HL-60/S4 treated with phorbol 12-myristate 13-acetate at 8.2 ng/mL for 4 days and 3 days (cell line): ENCODE measurements at regions not wholly inside any gene's neighbourhood (a gene's known extent, or its start where the extent isn't known, plus 50 kb on each side); places are given as distances from the start of the nearest gene placed in this dataset.

Source experiments
- in situ Hi-C: fragments of 300-500 bp; cut with MboI; formaldehyde crosslinking; loops from 2 replicates; pipeline ENCODE4 v1.15.0; 2022; ENCODE audit warnings: low sequenced_read_pairs

DNA sequence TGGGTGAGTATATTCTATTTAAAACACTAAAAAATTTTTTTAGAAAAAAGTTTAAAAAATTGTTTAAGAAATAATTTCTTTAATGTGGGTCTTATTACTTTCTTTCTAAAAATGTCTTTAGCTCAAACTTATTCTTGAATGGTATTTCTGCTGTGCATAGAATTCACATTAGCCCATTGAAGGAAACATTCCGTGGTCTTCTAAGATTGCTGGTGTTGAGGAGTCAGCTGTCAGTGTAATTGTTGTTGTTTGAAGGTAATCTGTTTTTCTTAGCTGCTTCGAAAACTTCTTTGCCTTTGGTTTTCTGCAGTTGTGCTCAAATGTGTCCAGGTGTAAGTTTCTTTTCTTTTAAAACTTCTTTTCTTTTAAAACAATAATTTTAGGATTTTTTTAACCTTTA lies 85.4 kb upstream of the KLF12 start:
- in situ Hi-C loops, result no loop called here

DNA sequence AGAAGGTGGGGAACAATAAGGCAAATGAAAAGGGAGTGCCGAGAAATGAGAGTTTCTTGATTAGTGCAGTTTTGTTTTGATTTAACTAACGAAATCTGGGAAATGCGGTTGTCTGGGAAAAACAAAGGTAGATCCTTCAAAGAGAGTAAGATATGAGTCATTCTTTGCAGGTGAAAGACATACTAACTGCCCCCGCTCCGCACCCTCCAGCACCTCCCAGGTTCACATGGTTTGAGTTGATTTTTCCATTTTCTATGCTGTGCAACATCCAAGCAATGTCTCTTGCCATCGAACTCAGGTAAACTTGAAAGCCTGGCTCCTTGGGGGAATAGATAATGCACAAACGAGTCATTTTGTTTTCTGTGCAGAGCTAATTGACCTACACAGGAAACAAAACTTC lies 84.1 kb upstream of the KLF12 start:
- in situ Hi-C loops, result no loop called here

DNA sequence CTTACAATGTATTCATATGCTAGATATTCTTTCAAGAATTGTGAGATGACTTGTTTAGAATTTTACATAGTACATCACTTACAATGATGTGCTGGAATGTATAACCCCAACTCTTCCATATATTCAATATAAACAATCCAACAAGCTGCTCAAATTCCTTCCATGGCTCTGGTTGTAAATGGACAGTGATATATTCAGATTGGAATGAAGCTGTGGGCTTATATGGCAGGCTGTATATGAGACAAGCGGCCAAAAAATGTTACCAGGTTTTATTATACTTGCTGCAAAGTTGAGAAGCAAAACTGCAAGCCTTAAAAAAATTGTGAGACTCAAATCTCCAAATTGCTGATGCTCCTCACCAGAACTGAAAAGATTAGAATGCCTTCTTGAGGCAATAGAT lies 83.6 kb upstream of the KLF12 start:
- in situ Hi-C loops, result no loop called here

DNA sequence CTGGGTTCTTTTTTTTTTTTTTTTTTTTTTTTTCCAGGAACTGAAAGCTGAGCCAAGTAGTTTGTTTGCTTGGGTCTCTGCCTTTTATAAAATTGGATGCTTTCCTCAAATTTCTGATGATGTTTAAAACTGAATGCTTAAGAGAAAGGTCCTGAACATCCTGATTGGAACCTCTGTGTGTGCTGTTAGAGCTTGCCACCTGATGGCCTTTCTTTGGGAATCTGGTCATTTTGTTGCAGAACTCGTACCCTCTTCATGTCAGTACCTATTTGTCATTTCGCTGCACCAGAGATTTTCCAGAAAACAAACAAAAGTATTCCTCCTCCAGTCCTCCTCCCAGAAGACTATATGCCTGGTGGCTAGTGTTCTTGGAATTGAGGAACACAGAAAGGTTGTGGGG lies 81.2 kb upstream of the KLF12 start:
- in situ Hi-C loops, result no loop called here

DNA sequence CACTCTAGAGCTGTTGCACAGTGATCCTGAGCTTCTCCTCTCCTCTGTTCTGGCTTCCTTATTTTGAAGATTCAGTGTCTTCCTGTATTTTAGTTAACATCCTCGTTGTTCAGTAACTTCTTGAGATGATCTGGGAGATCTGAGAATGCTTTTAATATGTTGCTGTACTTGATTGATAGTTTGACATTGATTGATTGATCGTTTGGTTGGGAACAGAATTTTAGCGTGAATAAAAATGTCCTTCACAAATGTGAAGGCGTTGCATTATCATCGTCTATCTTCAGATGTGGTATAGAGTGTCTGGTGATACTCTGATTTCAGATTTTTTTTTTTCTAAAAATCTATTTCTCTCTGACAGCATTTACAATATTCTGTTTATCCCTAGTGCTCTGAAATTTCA lies 80.1 kb upstream of the KLF12 start:
- in situ Hi-C loops, result no loop called here

DNA sequence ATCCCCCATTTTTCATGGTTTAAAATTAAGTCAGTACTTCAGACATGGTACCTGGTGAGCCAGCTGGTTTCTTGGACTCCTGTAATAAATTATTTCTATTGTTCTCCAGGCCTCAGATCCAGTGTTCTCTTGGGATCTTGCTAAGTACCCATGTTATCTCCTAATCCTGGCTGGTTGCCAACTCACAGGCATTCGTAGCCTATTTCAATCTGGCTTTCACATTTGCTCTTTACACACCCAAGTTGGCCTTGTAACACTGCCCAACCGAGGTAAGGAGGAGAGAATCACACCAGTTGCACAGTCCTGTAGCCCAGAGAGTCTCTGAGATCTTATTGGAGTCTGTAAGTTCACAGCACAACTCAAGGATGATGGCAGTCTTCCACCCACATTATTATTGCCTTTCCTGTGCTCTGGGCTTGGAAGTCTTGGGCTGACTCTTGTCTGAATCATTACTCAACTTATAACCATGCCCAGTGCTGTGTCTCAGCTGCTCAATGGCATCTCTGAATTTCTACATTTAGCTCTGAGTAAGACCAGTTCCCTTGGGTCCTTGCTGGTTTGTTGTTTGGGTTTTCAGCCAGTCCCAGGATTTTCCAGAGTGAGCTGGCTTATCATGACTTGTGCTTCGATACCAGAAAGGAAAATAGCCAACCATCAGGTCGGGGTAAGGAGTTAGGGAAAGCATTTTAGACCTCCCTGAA lies 76.6 kb upstream of the KLF12 start:
- in situ Hi-C loops, result no loop called here

DNA sequence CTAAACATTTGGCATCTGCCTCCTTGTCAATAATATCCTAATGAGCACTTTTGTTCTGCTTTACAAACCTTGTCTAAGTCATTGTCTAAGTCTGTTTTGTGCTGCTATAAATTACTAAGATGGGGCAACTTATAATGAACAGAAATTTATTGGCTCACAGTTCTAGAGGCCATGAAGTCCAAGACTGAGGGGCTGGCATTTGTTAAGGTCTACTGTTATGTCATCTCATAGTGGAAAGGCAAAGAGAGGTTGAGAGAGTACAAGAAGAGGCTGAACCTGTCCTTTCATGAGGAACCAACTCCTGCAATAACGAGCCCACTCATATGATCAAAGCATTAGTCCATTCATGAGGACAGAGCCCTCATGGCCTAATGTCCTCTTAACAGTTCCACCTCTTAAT lies 72.7 kb upstream of the KLF12 start:
- in situ Hi-C loops, result no loop called here

DNA sequence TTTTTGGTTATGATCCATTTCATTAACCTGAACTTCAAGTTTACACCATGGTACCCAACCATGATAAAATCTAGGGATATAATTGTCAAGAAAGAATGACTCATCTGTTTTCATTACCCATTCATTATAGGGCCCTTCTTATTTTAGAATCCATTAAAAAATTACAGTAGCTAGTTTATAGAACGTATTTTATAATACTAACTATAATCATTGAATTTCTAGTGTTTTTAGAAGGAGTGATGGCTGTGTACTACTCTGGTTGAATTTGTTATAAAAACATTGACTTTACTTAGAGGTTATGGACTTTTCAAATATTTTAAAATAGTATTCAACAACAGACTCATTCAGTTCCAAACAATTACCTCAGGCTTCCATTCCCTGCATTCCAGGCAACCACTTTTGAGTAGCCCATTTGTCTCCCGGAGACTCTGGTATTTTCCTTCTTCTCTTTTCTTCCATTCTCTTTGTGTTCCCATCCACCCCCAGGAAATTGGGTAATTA lies 71.9 kb upstream of the KLF12 start:
- in situ Hi-C loops, result no loop called here

DNA sequence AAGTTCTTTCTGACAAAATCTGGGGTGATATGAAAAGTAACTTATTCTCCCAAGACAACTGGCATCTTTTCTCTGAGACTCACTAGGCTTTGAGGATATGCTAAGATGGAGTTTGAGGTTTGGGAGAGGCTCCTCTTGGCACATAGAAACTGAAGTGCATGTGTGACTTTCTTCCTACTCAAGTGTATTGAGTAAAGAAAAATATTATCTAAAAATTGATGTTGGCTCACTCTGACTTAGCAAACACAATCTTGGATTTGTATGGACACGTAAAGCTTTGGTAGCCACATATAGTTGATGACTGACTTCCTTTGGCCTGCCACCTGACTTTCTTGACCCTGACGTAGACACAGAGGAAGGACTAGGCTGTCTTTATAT lies 71.1 kb upstream of the KLF12 start:
- in situ Hi-C loops, result no loop called here

DNA sequence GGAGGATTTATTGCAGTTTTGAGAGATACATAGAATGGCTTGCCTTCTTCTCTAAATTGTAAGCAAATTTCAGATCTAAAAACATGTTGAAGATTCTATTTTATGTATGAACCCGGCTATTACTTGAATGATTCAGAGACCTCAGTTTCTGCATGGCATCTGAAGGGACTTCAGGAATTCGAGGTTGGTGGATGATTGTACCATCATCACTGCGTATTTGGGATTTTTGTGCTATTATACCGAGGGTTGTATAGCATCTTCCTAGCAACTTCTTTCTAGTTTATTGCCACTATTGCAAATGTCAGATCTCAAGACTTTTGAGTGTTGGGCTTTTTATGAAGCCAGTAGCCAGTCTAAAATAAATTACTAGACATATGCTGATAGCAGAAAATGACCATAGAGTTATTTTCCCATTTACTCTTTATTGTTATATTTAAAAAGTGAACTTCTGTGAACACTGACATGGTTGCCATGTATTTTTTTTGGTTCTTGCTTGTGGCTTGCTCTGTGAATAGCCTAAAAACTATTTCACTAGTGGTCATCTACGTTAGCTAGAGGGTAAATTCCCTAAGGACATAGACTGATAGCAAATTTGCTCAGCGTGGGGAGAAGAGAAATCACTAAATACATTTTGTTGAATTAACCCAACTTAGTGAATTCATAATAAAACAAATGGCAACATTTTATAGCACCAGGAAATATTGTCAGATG lies 70.6 kb upstream of the KLF12 start:
- in situ Hi-C loops, result no loop called here

DNA sequence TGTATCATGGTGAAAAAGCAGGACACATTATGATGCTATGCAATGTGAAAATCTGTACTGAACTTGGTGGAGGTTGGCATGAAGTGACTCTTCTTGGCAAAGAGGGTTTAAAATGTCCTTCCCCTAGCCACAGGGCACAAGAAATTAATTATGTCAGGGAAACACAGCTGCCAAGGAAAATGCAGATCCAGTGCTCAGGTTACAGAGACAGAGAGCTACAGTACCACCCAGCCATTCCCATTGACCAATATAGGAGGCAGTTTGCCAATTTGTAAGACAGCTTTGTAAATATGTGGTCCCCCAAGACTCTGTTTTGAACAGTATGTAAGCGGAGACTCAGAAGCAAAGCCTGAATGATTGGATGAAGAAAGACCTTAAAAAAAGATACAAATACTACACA lies 69.4 kb upstream of the KLF12 start:
- in situ Hi-C loops, result no loop called here

DNA sequence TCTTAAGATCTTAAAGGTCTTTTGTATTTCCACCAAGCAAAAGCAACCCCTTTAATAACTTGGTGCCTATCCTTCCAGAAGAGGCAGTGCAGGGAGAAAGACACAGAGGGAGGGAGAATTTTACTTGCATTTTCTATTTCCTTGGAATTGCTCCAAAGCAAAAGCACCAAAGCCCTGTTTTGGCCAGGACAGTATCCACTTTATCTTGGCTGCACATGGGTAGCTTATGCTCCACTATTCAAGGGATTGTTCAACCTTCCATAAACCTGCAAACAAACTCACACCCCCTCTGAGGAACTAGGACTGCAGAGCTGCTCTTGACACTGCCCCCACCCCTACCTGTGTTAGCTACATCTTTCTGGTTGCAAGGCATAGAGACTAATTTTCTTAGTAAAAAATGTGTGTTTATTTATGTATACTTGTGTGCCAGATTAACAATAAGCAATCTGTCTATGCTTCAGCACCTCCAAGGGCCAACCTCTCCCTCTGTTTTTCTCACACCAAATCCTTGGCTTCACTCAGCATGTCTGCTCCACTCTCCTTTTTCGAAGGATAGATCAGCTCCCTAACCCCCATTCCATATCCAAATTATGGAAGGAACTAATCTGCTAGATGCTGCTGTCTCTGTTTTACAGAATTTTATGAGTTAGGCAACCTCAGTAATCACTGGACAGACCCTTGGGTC lies 68.1 kb upstream of the KLF12 start:
- in situ Hi-C loops, result no loop called here

DNA sequence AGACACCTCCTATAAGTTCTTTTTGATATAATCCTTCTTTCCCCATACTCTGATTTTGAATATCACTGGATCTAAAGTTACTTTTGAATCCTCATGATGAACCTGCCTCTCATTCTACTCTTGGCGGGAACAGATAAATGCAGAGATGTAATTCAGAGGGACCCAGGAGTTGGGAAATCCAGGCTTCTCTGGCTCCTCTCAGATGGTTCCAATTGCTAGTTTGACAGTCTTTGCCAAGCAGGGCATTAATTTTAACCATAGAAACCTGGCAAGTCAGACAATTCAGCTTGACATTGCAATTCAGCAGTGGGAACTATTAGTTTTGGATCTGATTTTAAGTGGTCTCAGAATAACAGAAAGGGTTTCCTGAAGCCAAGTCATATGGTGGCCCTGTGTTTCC lies 67.3 kb upstream of the KLF12 start:
- in situ Hi-C loops, result no loop called here

DNA sequence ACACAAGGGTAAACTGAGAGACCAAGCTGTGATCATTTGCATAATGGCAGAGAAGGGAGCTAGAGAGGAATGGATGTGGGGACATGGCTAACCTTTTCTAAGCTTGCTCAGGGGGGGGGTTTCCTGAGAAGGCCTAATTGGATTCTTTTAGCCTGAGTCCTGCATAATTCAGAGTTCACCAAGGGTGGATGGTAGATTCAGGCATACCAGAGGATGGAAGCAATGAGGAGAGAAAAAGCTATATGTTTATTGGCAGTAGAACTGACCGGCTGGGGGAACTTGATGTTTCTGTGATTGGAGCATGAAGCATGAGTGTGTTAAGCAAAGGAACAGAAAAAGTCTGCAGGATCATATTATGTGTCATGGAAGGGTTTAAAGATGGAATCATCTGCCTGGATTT lies 65.9 kb upstream of the KLF12 start:
- in situ Hi-C loops, result no loop called here

DNA sequence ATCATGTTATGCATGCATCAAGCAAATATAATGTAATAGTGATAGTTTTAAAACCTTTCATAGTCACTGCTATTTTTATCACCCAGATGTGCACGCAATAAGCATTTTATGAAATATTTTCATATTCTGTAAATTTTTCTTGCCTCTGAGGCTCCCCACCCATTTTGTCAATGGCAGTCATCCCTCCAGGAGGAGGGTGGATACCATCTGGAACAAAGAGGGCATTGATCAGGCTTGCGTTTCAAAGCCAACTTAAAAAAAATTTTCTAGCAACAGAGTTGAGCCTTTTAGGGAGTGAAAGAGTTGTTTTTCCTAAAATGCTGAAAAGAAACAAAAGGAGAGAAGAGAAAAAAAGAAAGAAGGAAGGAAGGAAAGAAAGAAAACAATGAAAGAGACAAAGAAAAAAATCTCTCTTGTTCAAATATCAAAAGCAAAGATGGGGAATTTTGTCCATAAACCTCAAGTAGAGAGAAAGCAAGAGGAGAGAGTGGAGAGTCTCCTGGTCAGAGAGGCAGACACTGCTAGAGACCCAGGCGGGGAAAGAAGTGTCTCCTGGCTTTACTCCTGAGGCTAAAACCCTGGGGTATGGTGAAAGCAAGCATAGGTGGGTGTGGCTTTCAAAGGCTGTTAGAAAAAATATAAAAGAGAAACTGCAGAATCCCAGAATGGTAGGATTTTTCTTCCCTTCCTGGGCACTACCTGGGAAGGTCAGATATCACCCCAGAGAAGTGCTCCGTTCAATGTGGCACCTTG lies 63.6 kb upstream of the KLF12 start:
- in situ Hi-C loops, result no loop called here

DNA sequence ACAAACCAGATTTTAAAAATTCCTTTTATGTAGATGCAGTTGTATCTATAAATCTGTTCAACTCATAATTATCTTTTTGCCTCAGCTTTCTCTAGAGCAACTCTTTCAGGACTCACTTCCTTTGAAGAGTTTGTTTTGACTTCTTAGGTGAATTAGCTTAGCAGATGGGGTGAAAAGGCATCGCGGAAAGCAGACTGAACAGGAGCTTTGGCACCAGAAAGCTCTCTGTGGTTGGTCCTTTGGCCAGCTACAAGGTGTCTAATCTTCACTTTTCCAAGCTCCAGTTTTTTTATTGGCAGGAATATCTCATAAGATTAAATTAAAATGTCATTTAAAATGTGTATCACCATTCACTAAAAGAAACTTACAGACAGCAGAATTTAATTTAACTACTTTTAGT lies 60.6 kb upstream of the KLF12 start:
- in situ Hi-C loops, result no loop called here

DNA sequence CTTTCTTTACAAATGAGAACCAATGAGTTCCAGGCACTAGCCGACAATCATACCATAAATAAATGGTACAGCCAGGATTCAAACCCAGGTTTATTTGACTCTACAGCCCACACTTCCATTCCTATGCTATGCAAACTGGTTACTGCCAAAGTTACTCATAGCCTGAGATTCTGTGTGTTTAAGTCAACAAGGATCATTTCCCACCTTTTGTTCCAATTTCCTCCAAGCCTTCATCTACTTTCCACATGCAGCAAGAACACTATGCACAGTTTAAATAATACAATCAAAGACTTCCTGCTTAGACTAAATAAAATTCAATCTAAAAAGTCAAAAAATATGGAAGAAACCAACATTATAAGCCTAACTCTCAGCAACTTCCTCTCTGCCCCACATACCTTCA lies 59.2 kb upstream of the KLF12 start:
- in situ Hi-C loops, result no loop called here

DNA sequence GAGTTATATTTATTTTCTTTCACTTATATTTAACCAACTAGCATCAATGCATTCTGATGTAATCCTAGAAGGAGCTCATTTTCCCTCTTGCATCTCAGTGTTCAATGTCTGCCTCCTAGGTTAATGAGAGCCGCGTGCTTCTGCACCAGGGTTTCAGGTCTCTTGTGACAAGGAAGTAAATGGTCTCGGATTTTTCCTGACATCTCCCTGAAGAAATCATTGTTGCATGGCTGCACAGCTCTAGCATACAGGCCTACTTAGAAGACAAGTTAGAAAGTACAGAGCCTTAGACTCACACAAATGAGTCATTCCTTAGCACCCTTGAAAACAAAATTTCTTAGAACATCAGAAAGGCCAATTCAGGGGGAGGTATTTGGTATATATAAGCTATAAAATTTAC lies 57.2 kb upstream of the KLF12 start:
- in situ Hi-C loops, result no loop called here

DNA sequence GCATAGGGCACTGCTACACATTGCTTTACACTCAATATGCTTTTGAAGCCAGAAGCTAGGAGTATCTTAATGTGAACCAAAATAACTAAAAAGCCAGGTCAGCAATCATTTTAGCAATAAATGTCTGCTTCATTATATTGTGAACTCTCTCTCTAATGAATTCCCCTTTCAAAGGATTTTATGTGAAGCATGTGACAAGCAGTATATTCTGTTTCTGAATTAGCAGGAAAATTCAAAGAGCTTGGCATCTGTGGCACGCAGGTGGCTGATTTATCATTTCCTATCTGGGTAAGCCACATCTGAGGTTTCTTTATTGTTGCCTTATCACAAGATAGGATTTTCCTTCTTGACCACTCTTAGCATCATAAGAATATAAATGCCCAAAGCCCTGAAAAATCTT lies 56.8 kb upstream of the KLF12 start:
- in situ Hi-C loops, result no loop called here

DNA sequence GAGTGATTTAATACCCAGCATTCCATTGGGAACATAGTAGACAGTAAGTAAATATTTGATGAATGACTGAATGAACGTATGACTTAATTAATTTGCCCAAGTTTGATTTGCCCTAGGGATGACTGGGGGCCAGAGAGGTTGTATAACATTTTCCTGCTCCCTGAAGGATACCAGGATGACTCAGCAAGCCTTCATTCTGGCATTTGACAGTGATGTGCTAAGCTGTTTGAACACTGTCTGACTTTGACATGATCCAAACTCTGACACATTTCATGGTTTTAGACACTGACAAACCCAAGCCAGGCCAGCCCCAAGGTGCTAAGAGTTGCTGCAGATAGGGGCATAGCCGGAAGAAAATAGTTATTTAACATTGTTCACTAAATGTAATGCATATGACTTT lies 53.4 kb upstream of the KLF12 start:
- in situ Hi-C loops, result no loop called here

DNA sequence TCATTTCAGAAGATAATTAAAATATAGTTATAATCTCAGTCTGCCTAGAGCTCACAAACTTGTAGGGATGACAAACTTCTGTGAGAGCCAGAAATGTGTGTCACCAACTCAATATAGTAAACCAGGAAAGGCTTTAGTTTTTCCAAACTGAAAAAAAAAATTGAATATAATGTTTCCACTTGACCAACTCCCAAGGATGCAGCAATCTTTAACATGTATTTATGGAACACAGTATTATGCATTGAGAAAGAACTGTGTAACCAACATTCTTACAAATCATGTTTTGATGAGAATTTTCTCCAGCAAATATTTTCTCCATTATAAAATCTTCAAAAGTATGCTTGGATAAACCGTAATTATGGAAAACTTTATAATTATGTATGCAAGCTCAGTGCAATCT lies 50.1 kb upstream of the KLF12 start:
- in situ Hi-C loops, result no loop called here
